ENCODE measurements at regions not wholly inside any gene's neighbourhood (a gene's known extent, or its start where the extent isn't known, plus 50 kb on each side); places are given as distances from the start of the nearest gene placed in this dataset.
A peak's percentile ranks its signal among the peaks of the same experiment; 100 is the strongest.

DNA sequence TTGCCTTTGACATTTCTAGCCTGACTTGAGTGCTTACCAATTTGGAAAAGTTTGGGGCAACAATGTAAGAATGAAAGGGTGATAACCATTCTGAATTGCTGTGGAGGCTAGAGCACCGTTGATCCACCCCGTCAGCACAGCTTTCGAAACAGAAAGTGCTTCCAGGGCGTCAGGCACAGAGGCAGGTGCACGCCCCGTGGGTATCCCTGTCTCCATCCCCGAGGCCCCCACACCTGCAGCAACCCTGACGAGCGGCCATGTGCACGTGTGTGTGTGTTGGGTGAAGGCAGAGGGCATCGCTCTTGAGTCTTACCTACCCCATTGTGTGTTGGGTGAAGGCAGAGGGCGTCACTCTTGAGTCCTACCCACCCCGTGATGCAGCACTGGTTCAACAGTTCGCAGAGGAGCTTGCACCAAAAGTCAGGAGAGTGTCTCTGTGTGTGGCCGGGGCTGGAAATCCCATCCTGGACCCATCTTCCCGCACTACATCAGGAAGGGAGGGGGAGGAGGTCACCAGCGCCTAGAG, 404.5 kb downstream of the BRD1 start:
- peak overlapping the region; percentile 37 for H3K9ac ChIP-seq (ENCODE audit: low read length)
- no peaks in the 10 kb centered on the region for H3K9me3 ChIP-seq (ENCODE audit: low read length)
- H4K20me1 ChIP-seq (ENCODE audit: insufficient read depth, low read depth, low read length): no peaks in the 10 kb centered on the region
- H3K79me2 ChIP-seq (ENCODE audit: low read length): no peaks in the 10 kb centered on the region
- H3K4me2 ChIP-seq (ENCODE audit: low read depth, low read length, poor library complexity, severe bottlenecking): peak overlapping the region; percentile 64
- H2AFZ ChIP-seq (ENCODE audit: low read length): peak overlapping the region; percentile 38; the same call in 1 of the 2 replicates
- DNase-seq: peak; percentile 48
- peak overlapping the region; percentile 25; the same call in 1 of the 2 replicates for H3K4me3 ChIP-seq (ENCODE audit: low read length)
- H3K36me3 ChIP-seq (ENCODE audit: insufficient read depth, low read length): no peaks in the 10 kb centered on the region
- H3K27me3 ChIP-seq (ENCODE audit: low read length): no peaks in the 10 kb centered on the region
- no peaks in the 10 kb centered on the region for H3K9me2 ChIP-seq (replicated peaks; ENCODE audit: insufficient read depth, low read length)
- H3K4me1 ChIP-seq (ENCODE audit: low read length): peaks cover 70% of the 10 kb centered on the region
- H3K27ac ChIP-seq (ENCODE audit: low read length): peak overlapping the region; percentile 87

DNA sequence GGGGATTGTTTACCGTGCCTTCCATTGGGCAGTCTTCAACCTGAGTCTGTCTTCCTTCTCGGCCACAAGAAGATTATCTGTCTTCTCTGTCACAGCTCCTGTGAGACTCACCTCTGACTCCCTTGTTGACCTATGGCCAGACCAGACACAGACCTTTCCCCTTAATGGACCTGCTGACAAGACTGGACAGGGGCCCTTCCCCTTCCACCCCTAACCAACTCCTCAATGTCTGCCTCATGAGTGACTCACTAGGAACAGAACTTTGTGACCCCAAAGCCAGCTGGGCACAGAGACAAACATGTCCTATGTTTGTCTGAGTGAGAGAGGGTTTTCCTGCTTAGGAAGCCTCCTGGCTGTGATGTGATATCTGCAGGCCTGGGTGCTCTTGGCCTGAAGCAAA, 405.0 kb downstream of the BRD1 start:
- Histone ChIP-seq H2AFZ (ENCODE audit: low read length) (no peak overlapping the region), H3K9ac (ENCODE audit: low read length) (peak overlapping the region; percentile 37), H3K9me2 (replicated peaks; ENCODE audit: insufficient read depth, low read length) (no peaks in the 10 kb centered on the region)

DNA sequence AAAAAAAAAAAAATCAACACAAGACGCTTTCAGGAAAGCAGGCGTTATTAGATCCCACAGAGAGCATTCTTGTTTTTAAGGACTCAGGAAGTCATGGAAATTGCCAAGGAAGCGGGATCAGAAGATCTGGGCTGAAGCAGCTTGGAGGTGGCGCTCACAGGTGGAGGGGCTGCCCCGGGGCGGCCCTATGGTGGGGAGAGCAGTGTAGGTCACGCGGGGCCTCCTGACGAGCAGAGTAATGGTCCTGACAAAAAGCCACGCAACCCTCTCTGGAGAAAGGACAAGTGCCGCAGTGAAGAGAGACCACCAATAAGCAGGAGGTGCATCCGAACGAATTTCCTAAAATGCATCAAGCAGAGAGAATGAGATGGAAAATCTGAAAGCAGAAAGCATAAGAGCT, 407.0 kb downstream of the BRD1 start:
- no peak for DNase-seq
- Histone ChIP-seq H3K4me1 (ENCODE audit: low read length) (peaks cover 59% of the 10 kb centered on the region), H3K9me3 (ENCODE audit: low read length) (no peaks in the 10 kb centered on the region), H3K36me3 (ENCODE audit: insufficient read depth, low read length) (no peaks in the 10 kb centered on the region), H3K4me3 (ENCODE audit: low read length) (no peak overlapping the region), H3K9ac (ENCODE audit: low read length) (no peak overlapping the region), H4K20me1 (ENCODE audit: insufficient read depth, low read depth, low read length) (no peaks in the 10 kb centered on the region), H3K9me2 (replicated peaks; ENCODE audit: insufficient read depth, low read length) (no peaks in the 10 kb centered on the region), H3K4me2 (ENCODE audit: low read depth, low read length, poor library complexity, severe bottlenecking) (no peak overlapping the region), H3K27me3 (ENCODE audit: low read length) (no peaks in the 10 kb centered on the region), H3K79me2 (ENCODE audit: low read length) (no peaks in the 10 kb centered on the region), H2AFZ (ENCODE audit: low read length) (no peak overlapping the region), H3K27ac (ENCODE audit: low read length) (no peak overlapping the region)

More for the DNA sequence above, 405.0 kb downstream of the BRD1 start:
- H3K27ac ChIP-seq (ENCODE audit: low read length): peak overlapping the region; percentile 87
- no peaks in the 10 kb centered on the region for H3K27me3 ChIP-seq (ENCODE audit: low read length)
- no peak overlapping the region for H3K4me3 ChIP-seq (ENCODE audit: low read length)
- no peaks in the 10 kb centered on the region for H3K9me3 ChIP-seq (ENCODE audit: low read length)
- DNase-seq: no peak
- no peaks in the 10 kb centered on the region for H3K79me2 ChIP-seq (ENCODE audit: low read length)
- H3K4me1 ChIP-seq (ENCODE audit: low read length): peaks cover 65% of the 10 kb centered on the region
- H3K4me2 ChIP-seq (ENCODE audit: low read depth, low read length, poor library complexity, severe bottlenecking): peak overlapping the region; percentile 64
- H3K36me3 ChIP-seq (ENCODE audit: insufficient read depth, low read length): no peaks in the 10 kb centered on the region
- no peaks in the 10 kb centered on the region for H4K20me1 ChIP-seq (ENCODE audit: insufficient read depth, low read depth, low read length)

DNA sequence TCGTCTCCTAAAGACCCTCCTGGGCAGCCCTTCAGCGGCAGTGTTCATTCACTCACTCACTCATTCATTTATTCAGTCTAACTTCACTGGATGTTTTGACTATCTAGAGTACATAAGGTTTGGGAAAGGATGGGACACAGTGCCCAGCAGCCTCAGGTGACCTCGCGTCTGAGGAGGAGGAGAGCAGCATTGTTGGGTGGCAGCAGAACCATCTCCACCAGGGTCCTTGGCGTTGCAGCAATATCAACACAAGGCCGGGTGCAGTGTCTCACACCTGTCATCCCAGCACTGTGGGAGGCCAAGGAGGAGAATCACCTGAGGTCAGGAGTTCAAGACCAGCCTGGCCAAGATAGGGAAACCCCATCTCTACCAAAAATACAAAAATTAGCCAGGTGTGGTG, 408.0 kb downstream of the BRD1 start:
- Histone ChIP-seq H3K9me3 (ENCODE audit: low read length) (no peaks in the 10 kb centered on the region), H3K9ac (ENCODE audit: low read length) (no peak overlapping the region), H3K9me2 (replicated peaks; ENCODE audit: insufficient read depth, low read length) (no peaks in the 10 kb centered on the region), H3K4me3 (ENCODE audit: low read length) (no peak overlapping the region), H3K27me3 (ENCODE audit: low read length) (no peaks in the 10 kb centered on the region), H3K4me1 (ENCODE audit: low read length) (peaks cover 59% of the 10 kb centered on the region), H4K20me1 (ENCODE audit: insufficient read depth, low read depth, low read length) (no peaks in the 10 kb centered on the region), H2AFZ (ENCODE audit: low read length) (no peak overlapping the region), H3K27ac (ENCODE audit: low read length) (no peak overlapping the region), H3K79me2 (ENCODE audit: low read length) (no peaks in the 10 kb centered on the region), H3K36me3 (ENCODE audit: insufficient read depth, low read length) (no peaks in the 10 kb centered on the region), H3K4me2 (ENCODE audit: low read depth, low read length, poor library complexity, severe bottlenecking) (no peak overlapping the region)
- DNase-seq: no peak

DNA sequence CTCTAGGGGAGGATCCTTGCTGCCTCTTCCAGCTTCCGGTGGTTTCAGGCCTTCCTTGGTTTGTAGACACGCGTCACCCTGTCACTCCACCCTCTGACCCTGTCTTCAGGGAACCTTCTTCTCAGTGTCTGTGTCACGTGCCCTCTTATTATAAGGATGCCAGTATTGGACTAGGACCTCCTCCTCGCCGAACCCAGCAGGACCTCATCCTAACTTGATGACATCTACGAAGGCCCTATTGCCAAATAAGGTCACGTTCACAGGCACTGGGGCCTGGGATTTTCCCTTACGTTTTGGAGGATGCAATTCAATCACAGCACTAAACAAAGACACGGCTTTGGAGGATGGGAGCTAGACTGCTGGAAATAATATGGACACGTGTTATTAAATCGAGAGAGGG, 408.7 kb downstream of the BRD1 start:
- no peaks in the 10 kb centered on the region for H4K20me1 ChIP-seq (ENCODE audit: insufficient read depth, low read depth, low read length)
- no peaks in the 10 kb centered on the region for H3K27me3 ChIP-seq (ENCODE audit: low read length)
- H3K79me2 ChIP-seq (ENCODE audit: low read length): no peaks in the 10 kb centered on the region
- no peak overlapping the region for H3K27ac ChIP-seq (ENCODE audit: low read length)
- no peak overlapping the region for H3K4me3 ChIP-seq (ENCODE audit: low read length)
- H3K4me1 ChIP-seq (ENCODE audit: low read length): peaks cover 59% of the 10 kb centered on the region
- no peaks in the 10 kb centered on the region for H3K36me3 ChIP-seq (ENCODE audit: insufficient read depth, low read length)
- H3K9me3 ChIP-seq (ENCODE audit: low read length): no peaks in the 10 kb centered on the region
- H3K9me2 ChIP-seq (replicated peaks; ENCODE audit: insufficient read depth, low read length): no peaks in the 10 kb centered on the region
- H3K4me2 ChIP-seq (ENCODE audit: low read depth, low read length, poor library complexity, severe bottlenecking): no peak overlapping the region
- H3K9ac ChIP-seq (ENCODE audit: low read length): no peak overlapping the region
- no peak for DNase-seq
- H2AFZ ChIP-seq (ENCODE audit: low read length): no peak overlapping the region

DNA sequence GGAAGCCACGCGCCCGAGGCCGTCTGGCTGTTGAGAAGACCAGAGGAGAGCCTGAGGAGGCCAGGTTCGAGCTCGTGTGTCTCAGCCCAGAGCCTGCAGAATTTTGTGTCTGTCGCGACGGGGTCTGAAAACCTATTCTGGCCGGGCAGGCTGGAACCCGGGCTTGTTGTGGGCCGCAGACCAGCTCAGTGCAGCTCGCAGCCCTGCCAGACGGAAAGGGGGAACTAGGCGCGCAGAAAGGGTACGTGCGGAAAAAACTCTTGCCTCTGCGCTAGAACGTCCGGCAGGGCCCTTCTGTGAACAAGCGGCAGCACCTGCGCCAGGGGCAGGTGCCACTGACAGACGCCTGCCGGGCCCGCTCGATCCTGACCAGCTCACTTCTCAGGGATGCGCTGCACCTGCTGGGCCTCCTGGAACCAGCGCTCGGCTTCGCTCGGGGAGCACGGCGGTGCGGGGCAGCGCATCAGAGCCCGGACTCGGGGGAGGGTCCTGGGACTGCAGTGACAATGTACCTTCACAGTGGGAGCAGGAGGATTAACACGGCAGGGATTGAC, 409.3 kb downstream of the BRD1 start:
- Histone ChIP-seq H3K4me3 (ENCODE audit: low read length) (no peak overlapping the region), H3K9me2 (replicated peaks; ENCODE audit: insufficient read depth, low read length) (no peaks in the 10 kb centered on the region), H3K4me2 (ENCODE audit: low read depth, low read length, poor library complexity, severe bottlenecking) (no peak overlapping the region), H2AFZ (ENCODE audit: low read length) (no peak overlapping the region), H3K4me1 (ENCODE audit: low read length) (peaks cover 59% of the 10 kb centered on the region), H4K20me1 (ENCODE audit: insufficient read depth, low read depth, low read length) (no peaks in the 10 kb centered on the region), H3K9me3 (ENCODE audit: low read length) (no peaks in the 10 kb centered on the region), H3K27me3 (ENCODE audit: low read length) (no peaks in the 10 kb centered on the region), H3K27ac (ENCODE audit: low read length) (no peak overlapping the region), H3K79me2 (ENCODE audit: low read length) (no peaks in the 10 kb centered on the region), H3K9ac (ENCODE audit: low read length) (no peak overlapping the region), H3K36me3 (ENCODE audit: insufficient read depth, low read length) (no peaks in the 10 kb centered on the region)
- DNase-seq: no peak

DNA sequence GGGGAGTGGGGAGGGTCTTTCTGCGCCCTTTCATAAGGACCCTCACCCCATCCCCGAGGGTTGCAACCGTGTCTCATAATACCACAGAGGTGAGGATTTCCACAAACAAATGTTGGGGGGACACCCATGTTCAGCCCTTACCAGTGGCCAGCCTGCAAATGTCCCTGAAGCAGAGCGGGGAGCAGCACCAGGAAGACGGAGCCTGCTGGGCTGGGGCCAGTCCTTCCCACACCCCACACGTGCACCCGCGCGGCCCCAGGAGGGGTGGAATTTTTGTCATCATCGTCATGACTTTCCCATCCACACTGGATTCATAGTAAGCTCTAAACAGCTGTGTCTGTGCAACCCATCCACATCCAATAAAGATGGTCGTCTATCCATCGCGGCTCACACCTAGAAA, 409.8 kb downstream of the BRD1 start:
- Histone ChIP-seq H3K79me2 (ENCODE audit: low read length) (no peaks in the 10 kb centered on the region), H4K20me1 (ENCODE audit: insufficient read depth, low read depth, low read length) (no peaks in the 10 kb centered on the region), H3K4me3 (ENCODE audit: low read length) (no peak overlapping the region), H3K36me3 (ENCODE audit: insufficient read depth, low read length) (no peaks in the 10 kb centered on the region), H3K4me2 (ENCODE audit: low read depth, low read length, poor library complexity, severe bottlenecking) (no peak overlapping the region), H3K4me1 (ENCODE audit: low read length) (peaks cover 59% of the 10 kb centered on the region), H2AFZ (ENCODE audit: low read length) (no peak overlapping the region), H3K27ac (ENCODE audit: low read length) (no peak overlapping the region), H3K9ac (ENCODE audit: low read length) (no peak overlapping the region), H3K9me2 (replicated peaks; ENCODE audit: insufficient read depth, low read length) (no peaks in the 10 kb centered on the region), H3K27me3 (ENCODE audit: low read length) (no peaks in the 10 kb centered on the region), H3K9me3 (ENCODE audit: low read length) (no peaks in the 10 kb centered on the region)
- DNase-seq: no peak

DNA sequence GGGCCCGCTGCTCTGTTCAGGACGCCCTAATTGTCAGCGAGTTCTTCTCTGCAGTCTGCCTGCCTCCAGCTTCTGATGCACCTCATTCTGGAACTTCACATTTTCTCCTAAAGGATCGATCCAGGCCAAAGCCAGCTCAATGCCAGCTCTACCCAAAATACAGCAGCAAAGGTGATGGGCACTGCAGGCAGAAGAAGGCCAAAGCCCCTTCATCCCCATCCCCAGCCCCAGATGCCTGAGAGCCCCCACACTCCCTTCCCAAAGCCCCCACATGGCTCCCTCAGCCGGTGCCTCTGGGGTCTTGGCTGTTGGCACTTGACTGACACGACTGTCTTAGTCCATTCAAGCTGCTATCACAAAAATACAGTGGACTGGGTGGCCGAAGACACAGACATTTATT, 410.3 kb downstream of the BRD1 start:
- DNase-seq: no peak
- Histone ChIP-seq H3K79me2 (ENCODE audit: low read length) (no peaks in the 10 kb centered on the region), H3K9me2 (replicated peaks; ENCODE audit: insufficient read depth, low read length) (no peaks in the 10 kb centered on the region)

More for the DNA sequence above, 410.3 kb downstream of the BRD1 start:
- H4K20me1 ChIP-seq (ENCODE audit: insufficient read depth, low read depth, low read length): no peaks in the 10 kb centered on the region
- H3K4me2 ChIP-seq (ENCODE audit: low read depth, low read length, poor library complexity, severe bottlenecking): no peak overlapping the region
- H3K9ac ChIP-seq (ENCODE audit: low read length): no peak overlapping the region
- H3K4me1 ChIP-seq (ENCODE audit: low read length): peaks cover 59% of the 10 kb centered on the region
- no peak overlapping the region for H3K27ac ChIP-seq (ENCODE audit: low read length)
- H2AFZ ChIP-seq (ENCODE audit: low read length): no peak overlapping the region
- H3K36me3 ChIP-seq (ENCODE audit: insufficient read depth, low read length): no peaks in the 10 kb centered on the region
- no peaks in the 10 kb centered on the region for H3K27me3 ChIP-seq (ENCODE audit: low read length)
- H3K4me3 ChIP-seq (ENCODE audit: low read length): no peak overlapping the region
- no peaks in the 10 kb centered on the region for H3K9me3 ChIP-seq (ENCODE audit: low read length)

Data from Karpas-422 (cell line).